ENCODE measurements at regions not wholly inside any gene's neighbourhood (a gene's known extent, or its start where the extent isn't known, plus 50 kb on each side); places are given as distances from the start of the nearest gene placed in this dataset.

GRCh38 chr4:3676907-3677747 lies 89.1 kb upstream of the ADRA2C start:
- no peak for DNase-seq (ENCODE audit: low read depth)
- no peak for TF ChIP-seq MAX (IDR thresholded peaks at IDR 0.05; ENCODE audit: low read depth, low read length)
- TF ChIP-seq POLR2A (IDR thresholded peaks at IDR 0.05; ENCODE audit: extremely low read depth, insufficient read length): no peak
- no peak for TF ChIP-seq MYC (IDR thresholded peaks at IDR 0.05; ENCODE audit: low read depth, low read length)

GRCh38 chr4:3676196-3676595 lies 90.0 kb upstream of the ADRA2C start:
- DNase-seq (ENCODE audit: low read depth): no peak
- H3K4me3 ChIP-seq (ENCODE audit: low read depth, low read length): no peak overlapping the region
- TF ChIP-seq MAX (IDR thresholded peaks at IDR 0.05; ENCODE audit: low read depth, low read length) (no peak), POLR2A (IDR thresholded peaks at IDR 0.05; ENCODE audit: extremely low read depth, insufficient read length) (no peak), MYC (IDR thresholded peaks at IDR 0.05; ENCODE audit: low read depth, low read length) (no peak), CTCF (IDR thresholded peaks at IDR 0.05; ENCODE audit: low read depth, low read length) (no peak)

More at GRCh38 chr4:3676907-3677747, 89.1 kb upstream of the ADRA2C start:
- H3K4me3 ChIP-seq (ENCODE audit: low read depth, low read length): no peak overlapping the region

- TF ChIP-seq MAX (IDR thresholded peaks at IDR 0.05; ENCODE audit: low read depth, low read length) (no peak), CTCF (IDR thresholded peaks at IDR 0.05; ENCODE audit: low read depth, low read length) (peak; percentile 8), POLR2A (IDR thresholded peaks at IDR 0.05; ENCODE audit: extremely low read depth, insufficient read length) (no peak)
- DNase-seq (ENCODE audit: low read depth): peak; percentile 28
- no peak overlapping the region for H3K4me3 ChIP-seq (ENCODE audit: low read depth, low read length)
Observed at GRCh38 chr4:3675251-3676115, 90.7 kb upstream of the ADRA2C start.

- DNase-seq (ENCODE audit: low read depth): no peak
- no peak overlapping the region for H3K4me3 ChIP-seq (ENCODE audit: low read depth, low read length)
- TF ChIP-seq MAX (IDR thresholded peaks at IDR 0.05; ENCODE audit: low read depth, low read length) (no peak), POLR2A (IDR thresholded peaks at IDR 0.05; ENCODE audit: extremely low read depth, insufficient read length) (no peak), CTCF (IDR thresholded peaks at IDR 0.05; ENCODE audit: low read depth, low read length) (no peak), MYC (IDR thresholded peaks at IDR 0.05; ENCODE audit: low read depth, low read length) (no peak)
Observed at GRCh38 chr4:3674479-3674851, 91.7 kb upstream of the ADRA2C start.

GRCh38 chr4:3673716-3674478 lies 92.3 kb upstream of the ADRA2C start:
- TF ChIP-seq CTCF (IDR thresholded peaks at IDR 0.05; ENCODE audit: low read depth, low read length): no peak
- TF ChIP-seq MYC (IDR thresholded peaks at IDR 0.05; ENCODE audit: low read depth, low read length): no peak
- no peak for TF ChIP-seq MAX (IDR thresholded peaks at IDR 0.05; ENCODE audit: low read depth, low read length)
- TF ChIP-seq POLR2A (IDR thresholded peaks at IDR 0.05; ENCODE audit: extremely low read depth, insufficient read length): no peak
- no peak overlapping the region for H3K4me3 ChIP-seq (ENCODE audit: low read depth, low read length)
- no peak for DNase-seq (ENCODE audit: low read depth)
